ELF-1 (cell line): ENCODE measurements at regions not wholly inside any gene's neighbourhood (a gene's known extent, or its start where the extent isn't known, plus 50 kb on each side); places are given as distances from the start of the nearest gene placed in this dataset.

Source experiments
- DNase-seq: peaks from one replicate; pipeline ENCODE4 v3.0.0-alpha.2; 2016; ENCODE audit warnings: low read depth, low spot score

DNA sequence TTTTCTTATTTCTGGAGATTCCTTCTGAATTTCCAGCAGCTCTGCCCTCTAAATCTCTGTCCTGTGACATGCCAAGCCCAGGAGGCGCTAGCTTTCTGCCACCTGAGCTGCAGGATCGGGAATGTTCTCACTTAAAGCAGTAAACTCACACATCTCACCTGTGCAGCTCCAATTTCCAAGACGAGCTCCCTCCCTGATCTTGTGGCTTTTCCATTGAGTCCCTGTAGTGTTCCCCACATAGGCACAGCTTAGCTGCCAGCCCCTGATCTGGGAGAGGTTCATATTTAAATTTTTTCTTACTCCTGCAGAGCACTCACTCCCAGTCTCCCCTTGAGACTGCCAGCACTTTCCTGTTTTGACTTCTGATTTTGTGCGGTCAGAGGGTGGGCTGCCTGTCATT is 479.3 kb downstream of the GLRX3 start:
- no peak for DNase-seq

- no peak for DNase-seq
Measured at GRCh38 chr10:130617985-130618384, 481.8 kb downstream of the GLRX3 start.

DNA sequence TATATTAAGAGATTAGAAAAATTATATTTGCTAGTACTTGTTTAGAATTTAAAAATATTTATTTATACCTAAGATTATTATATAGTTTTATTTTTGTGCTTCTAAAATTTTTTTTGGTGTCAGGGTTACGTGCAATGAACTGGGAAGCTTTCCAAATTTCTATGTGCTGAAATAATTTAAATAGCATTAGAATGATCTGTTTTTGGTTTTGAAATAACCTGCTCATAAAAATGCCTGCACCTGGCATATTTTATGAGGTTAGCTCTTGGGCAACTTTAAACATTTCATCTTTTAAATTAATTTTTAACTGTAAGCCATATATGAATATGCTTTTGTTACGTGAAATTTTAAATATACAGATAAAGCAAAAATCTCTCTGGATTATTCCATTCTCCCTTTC is 482.5 kb downstream of the GLRX3 start:
- DNase-seq: no peak

GRCh38 chr10:130621231-130621775 is 485.1 kb downstream of the GLRX3 start:
- no peak for DNase-seq

GRCh38 chr10:130623680-130624267 is 487.6 kb downstream of the GLRX3 start:
- DNase-seq: peak; percentile 52

- no peak for DNase-seq
Measured at GRCh38 chr10:130627346-130628045, 491.3 kb downstream of the GLRX3 start.

GRCh38 chr10:130630135-130630534 is 493.9 kb downstream of the GLRX3 start:
- DNase-seq: no peak

GRCh38 chr10:130631142-130632096 is 495.2 kb downstream of the GLRX3 start:
- no peak for DNase-seq

GRCh38 chr10:130634816-130635215 is 498.6 kb downstream of the GLRX3 start:
- DNase-seq: no peak

DNA sequence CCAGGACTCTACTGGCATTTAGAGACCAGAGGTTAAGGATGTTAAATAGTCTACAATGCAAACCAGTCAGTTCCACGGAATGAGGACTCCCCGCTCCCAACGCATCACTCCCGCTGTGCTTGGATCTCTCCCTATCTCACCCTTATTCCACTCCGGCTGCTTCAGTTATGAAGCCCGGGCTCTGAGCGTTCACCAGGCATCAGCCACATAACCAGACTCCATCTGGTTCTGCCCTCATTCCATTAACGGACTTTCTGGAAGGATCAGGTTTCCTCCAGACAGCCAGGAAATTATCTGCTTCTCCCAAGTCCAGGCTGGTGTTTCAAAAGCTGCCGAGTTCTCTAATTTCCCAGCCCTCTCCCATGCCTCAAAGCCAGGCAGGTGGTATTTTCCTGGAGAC is 499.3 kb downstream of the GLRX3 start:
- no peak for DNase-seq

GRCh38 chr10:130636313-130636930 is 500.2 kb downstream of the GLRX3 start:
- DNase-seq: no peak

GRCh38 chr10:130637089-130637676 is 501.0 kb downstream of the GLRX3 start:
- DNase-seq: no peak

- no peak for DNase-seq
Measured at GRCh38 chr10:130638991-130639390, 502.8 kb downstream of the GLRX3 start.

- DNase-seq: no peak
Measured at GRCh38 chr10:130642926-130643325, 506.7 kb downstream of the GLRX3 start.

GRCh38 chr10:130647341-130647740 is 511.1 kb downstream of the GLRX3 start:
- no peak for DNase-seq

GRCh38 chr10:130648807-130649206 is 512.6 kb downstream of the GLRX3 start:
- no peak for DNase-seq

DNA sequence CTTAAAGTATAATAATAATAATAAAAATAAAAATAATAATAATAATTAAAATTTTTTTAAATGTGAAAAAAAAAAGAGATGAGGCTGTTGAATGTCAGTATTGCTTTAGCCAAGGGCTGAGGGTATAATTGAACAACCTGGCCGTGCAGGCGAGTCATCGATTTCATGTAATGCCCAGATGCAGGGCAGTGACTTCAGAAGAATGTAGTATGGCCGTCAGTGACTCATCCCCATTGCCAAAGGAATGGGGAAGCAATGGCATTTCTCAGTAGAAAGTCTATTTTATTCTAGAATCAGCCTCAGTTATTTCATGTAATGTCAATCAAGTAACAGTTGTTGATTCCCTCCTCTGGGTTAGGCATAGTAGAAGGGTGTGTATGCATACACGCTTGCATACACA is 516.4 kb downstream of the GLRX3 start:
- DNase-seq: no peak

DNA sequence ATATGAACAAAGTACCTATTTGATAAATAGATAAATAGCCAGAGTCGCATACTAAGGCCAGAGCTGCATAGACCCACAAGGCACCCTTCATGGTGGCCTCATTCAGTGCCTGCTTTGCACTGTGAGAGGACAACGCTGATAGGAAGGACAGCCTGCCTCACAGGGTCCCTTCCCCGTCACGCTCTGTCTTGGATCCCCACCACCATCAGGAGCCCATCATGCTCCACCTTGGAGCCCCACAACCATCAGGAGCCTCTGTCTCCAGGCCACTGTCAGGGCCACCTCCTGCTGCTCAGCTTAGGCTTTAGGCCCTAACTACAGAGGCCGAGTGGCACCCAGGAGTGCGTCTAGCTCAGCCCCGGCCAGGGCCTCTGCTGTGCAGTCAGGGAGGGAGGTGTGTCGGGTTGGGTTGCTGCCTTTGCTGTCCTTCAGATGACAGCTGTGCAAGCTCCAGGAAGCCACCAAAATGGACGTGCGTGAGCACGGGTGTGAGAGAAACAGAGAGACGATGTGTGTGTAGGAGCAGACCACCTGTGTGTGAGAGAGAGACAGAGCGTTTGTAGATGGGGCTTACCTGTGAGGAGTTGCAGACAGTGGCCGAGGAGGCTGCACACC is 516.9 kb downstream of the GLRX3 start:
- DNase-seq: no peak

DNA sequence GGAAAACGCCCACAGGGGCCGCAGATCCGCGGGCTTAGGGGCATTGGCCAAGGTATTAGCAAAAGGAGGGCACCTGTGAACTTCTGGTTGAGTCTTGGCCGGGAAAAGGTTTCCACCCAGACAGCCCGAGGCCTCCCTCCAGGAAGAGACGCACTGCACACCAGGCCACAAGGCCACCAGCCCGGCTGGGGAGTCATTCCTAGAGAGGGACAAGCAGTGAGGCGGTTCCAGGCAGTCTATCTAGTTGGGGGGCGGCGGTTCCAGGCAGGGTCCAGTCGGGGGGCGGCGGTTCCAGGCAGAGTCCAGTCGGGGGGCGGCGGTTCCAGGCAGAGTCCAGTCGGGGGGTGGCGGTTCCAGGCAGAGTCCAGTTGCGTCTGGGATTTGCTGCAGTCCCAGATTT is 518.5 kb downstream of the GLRX3 start:
- no peak for DNase-seq

DNA sequence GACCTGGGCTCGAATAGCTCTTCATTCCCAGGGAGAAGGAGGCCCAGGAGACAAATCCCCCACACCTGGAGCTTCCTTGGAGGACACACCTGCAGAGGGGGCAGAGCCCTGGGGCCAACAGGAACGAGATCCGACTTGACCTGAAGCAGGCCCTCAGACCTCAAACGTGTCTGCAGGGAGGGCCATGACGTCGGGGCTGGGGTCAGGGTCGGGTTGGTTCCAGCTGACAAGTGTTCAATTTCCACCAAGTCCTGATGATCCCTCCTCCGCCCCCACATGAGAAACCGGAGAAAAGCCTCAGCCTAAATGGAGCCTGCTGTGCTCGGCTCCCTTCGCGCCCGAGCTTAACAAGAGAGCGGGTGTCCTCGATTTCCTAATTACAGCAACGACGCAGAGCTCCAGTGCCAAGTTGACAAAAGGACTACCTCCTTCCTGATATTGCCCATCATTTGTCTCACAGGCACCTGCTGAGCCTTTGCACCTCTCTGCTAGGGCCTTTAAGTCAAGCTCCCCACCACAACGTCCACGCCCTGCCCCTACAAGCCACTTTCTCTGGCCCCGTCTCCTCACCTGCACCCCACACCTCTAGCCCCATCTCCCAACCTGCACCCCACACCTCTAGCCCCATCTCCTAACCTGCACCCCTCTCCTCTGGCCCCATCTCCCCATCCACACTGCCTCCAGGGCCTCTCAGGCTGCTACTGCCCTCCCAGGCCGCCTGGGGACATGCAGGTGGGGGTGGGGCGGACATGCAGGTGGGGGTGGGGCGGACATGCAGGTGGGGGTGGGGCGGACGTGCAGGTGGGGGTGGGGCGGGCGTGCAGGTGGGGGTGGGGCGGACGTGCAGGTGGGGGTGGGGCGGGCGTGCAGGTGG is 519.4 kb downstream of the GLRX3 start:
- DNase-seq: peak; percentile 16
